Stimulated activated CD4-positive, alpha-beta T cell treated with anti-CD3 and anti-CD28 coated beads, Interleukin-12 subunit alpha, Interleukin-12 subunit beta, amount 100 ng/mL, for 24 hours (primary cell): ENCODE measurements at regions not wholly inside any gene's neighbourhood (a gene's known extent, or its start where the extent isn't known, plus 50 kb on each side); places are given as distances from the start of the nearest gene placed in this dataset.

ENCODE experiments used
- DNase-seq, 2 experiments: peaks; one replicate each; pipeline ENCODE4 v3.0.0-alpha.2; 2020; ENCODE audit warnings: low read depth in 2 of 2

GRCh38 chr11:91761406-91762025 lies 463.1 kb upstream of the FAT3 start:
- DNase-seq: no peak

DNA sequence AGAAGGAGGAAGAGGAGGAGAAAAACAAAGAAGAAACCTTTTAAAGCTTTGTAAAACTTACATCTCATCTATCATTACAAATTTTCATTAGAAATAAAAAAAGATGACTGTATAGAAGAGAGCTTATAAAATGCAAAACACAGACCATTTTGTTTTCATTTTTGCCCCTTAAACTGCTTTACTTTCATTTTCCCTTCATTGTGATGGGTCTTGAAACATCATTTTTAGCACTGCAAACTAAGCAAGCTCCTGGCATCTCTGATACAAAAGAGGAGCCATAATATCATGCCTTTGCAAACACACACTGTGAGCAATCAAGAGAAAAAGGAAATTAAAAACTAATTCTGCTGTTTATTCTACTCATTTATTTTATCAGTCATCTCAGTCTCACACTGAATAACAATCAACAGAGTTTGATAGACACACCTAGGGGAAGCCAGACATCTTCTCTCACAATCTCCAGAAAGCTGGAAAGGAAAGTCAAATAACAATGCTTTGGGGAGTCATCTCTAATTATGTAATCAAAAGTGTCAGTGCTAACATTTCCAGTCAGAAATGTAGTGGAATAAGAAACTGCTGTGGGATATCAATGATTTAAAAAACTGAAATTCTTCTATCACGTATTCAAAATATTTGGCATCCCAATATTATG lies 467.7 kb upstream of the FAT3 start:
- DNase-seq: no peak

GRCh38 chr11:91755951-91756707 lies 468.5 kb upstream of the FAT3 start:
- no peak for DNase-seq

GRCh38 chr11:91755526-91755925 lies 469.1 kb upstream of the FAT3 start:
- no peak for DNase-seq

- no peak for DNase-seq
These were observed 475.4 kb upstream of the FAT3 start for GRCh38 chr11:91749251-91749650.

- no peak for DNase-seq
These were observed 482.5 kb upstream of the FAT3 start for GRCh38 chr11:91742155-91742554.

- DNase-seq: no peak
These were observed 493.6 kb upstream of the FAT3 start for GRCh38 chr11:91731051-91731450.

DNA sequence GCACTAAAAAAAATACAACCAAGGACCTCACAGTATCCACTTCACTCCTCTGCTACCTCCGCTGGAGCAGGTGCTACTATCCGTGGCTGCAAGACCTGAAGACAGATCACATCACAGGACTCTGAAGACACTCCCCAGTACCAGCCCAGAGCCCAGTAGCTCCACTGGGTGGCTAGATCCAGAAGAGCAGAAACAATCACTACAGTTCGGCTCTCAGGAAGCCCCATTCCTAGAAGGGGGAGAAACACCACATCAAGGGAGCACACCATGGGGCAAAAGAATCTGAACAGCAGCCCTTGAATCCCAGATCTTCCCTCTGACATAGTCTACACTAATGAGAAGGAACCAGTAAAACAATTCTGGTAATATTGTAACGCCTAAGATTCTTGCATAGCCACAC lies 494.0 kb upstream of the FAT3 start:
- DNase-seq: no peak

GRCh38 chr11:91730057-91730456 lies 494.6 kb upstream of the FAT3 start:
- DNase-seq: no peak

GRCh38 chr11:91717169-91717568 lies 507.4 kb upstream of the FAT3 start:
- DNase-seq: no peak

DNA sequence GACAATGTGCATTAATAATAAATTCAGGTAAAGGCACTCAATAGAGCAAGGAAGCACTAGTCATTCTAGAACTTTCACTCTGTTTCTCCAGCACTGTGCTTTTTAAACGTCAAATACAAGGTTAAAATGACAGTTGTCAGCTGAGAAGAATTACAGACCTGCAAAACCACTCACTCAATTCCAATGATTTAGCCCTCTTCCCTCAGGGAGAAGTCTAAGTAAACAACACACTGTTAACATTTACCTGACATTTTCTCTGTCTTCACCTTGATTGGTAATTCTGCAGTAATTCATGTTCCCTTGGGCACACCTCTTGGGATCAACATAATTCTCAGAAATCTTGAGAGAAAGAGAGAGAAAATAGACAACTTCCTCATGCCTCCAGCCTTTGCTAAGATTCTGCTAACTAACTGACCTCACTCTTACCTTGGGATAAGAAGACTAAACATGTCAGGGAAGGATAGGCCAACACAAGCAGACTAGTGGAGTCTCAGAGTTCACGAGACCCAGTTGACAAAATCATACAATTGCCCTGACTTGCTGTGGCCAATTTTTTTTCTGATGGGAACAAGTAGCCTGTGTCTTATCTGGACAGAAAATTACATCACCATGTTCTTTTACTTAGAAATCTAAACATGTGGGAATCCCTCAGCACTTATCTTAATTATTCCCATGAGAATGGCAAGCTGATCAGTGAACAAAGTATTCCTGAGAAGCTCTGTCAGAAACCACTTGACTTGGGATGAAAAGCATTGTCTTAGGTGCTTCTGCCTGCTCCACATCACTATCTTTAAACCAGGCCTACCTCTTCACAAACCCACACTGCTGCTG lies 516.8 kb upstream of the FAT3 start:
- no peak for DNase-seq

- DNase-seq: no peak
These were observed 521.6 kb upstream of the FAT3 start for GRCh38 chr11:91703042-91703441.

DNA sequence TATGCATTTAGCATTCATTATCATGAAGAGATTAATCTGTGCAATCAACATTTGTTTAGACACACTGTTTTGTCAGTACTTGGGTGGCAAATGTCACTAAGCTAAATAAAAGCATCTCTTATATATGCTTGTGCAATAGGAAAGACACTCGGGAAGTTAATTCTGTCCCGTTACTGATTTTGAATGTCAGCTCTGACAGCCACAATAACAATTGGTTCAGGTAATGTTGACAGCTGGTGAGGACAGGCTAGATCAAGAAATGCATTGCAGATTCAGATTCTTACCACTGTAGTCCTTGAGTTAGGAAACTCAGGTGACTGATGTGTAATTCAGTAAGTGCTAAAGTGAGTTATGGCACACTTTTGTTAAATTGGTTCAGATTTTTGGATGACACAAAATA lies 523.8 kb upstream of the FAT3 start:
- DNase-seq: no peak

DNA sequence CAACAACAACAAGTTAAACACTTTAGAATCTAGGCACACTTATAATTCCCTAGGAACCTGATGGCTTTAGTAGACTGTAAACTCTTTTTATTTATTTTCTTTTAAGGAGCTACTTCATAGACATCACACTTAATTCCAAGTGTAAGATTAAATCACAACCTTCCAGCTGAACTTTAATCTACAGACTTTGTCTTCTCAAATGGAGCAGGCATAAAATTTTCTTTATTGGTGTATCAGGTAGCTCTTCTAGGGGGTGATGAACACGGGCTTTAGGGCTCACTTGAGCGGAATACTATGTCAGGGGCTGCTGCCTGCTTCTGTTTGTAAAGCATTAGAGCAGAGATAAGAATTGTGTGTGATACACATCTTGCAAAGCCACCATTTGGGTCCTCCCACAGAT lies 525.8 kb upstream of the FAT3 start:
- no peak for DNase-seq

DNA sequence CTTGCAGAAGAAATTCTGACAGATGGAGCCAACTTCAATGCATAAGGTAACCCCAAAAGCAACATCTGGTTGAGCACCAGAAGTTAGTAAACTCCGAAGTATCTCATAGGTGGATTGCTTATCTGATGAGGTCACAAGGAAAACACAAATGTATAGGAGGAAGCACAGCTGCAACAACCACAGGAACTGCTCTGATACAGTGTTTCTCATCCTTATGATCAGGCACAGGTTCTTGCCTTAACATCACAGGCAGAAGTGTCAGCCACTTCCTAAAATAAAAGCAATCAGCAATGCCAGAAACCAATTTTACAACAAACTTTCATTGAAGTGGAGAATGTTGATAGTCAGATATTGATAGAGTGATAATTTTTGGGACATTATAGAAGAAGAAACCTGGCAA lies 530.3 kb upstream of the FAT3 start:
- no peak for DNase-seq

GRCh38 chr11:91691872-91692271 lies 532.7 kb upstream of the FAT3 start:
- DNase-seq: no peak

DNA sequence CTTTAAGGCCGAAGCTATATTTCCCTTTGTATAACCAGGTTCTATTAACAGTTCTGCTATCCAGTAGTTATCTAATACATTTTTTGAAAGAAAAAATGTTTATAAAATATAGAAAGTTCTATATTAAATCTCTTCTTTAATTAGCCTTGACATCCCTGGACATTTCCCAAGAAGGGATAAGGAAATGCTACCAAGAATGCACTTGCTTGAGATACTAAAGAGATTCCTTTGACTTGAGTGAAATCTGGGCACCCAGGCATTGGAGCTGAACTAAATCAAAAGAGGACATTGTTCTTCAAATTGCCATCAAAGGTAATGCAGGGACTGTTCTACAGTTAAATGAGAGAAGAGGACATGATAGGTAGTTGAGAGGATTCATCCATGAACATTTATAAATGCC lies 535.9 kb upstream of the FAT3 start:
- DNase-seq: no peak

- DNase-seq: no peak
These were observed 537.9 kb upstream of the FAT3 start for GRCh38 chr11:91686700-91687099.

- DNase-seq: no peak
These were observed 538.3 kb upstream of the FAT3 start for GRCh38 chr11:91686281-91686680.

- DNase-seq: no peak
These were observed 550.9 kb upstream of the FAT3 start for GRCh38 chr11:91673705-91674104.

DNA sequence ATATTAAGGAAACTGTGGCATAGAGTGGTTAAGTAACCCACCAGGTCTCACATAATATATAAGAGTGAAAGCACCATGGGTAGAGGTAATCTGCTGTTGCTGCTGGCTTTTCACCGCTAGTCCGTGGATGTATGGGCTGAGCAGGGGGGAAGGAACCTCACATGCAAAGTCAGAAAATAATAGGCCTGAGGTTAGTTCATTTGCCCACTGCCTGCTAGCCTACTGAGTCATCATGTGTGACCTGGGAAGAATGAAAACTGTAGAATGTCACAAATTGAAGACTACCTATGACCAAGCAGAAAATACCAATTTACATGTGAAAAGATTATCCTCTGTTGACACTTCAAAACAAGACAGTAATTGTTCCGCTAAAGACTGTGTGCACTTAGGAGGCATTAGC lies 560.1 kb upstream of the FAT3 start:
- DNase-seq: no peak

GRCh38 chr11:91660036-91660435 lies 564.6 kb upstream of the FAT3 start:
- no peak for DNase-seq
